HG02798 (cell line): ENCODE measurements at regions not wholly inside any gene's neighbourhood (a gene's known extent, or its start where the extent isn't known, plus 50 kb on each side); places are given as distances from the start of the nearest gene placed in this dataset.
"Not testable (repeated sequence)": the region's sequence is repeated elsewhere in the genome, so short reads cannot be mapped to it uniquely, and the experiment has no call there.

Experiments used
- ATAC-seq: cut with Tn5 transposase; IDR thresholded peaks from one replicate; pipeline ENCODE4 v1.9.1; 2021; ENCODE audit warnings: mild to moderate bottlenecking; ENCODE audit not compliant: unreplicated experiment, poor library complexity

- no peak for ATAC-seq
Measured at GRCh38 chr6:68240726-68241125, 394.4 kb upstream of the ADGRB3 start.

GRCh38 chr6:68239034-68239433 is 396.0 kb upstream of the ADGRB3 start:
- ATAC-seq, result no peak

- ATAC-seq, result peak; percentile 57
Measured at GRCh38 chr6:68238097-68238601, 396.9 kb upstream of the ADGRB3 start.

DNA sequence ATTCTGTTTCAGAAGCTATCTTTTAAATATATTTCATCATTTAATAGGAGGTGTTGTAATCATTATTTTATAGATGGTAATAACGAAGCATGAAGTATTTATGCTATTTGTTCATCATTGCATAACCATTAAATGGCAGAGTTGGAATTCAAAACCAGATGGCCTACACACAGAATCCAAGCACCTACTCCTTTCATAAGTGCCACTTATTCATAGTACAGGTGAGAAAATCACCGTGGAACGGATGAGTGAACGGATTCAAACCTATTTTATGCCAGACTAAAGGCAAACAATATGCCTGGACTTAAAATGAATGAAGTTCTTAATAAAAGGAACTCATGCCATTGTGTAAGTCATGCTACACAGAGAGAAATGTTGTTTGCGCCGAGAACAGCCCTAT is 397.9 kb upstream of the ADGRB3 start:
- no peak for ATAC-seq

GRCh38 chr6:68235326-68235784 is 399.7 kb upstream of the ADGRB3 start:
- ATAC-seq, result peak; percentile 47

DNA sequence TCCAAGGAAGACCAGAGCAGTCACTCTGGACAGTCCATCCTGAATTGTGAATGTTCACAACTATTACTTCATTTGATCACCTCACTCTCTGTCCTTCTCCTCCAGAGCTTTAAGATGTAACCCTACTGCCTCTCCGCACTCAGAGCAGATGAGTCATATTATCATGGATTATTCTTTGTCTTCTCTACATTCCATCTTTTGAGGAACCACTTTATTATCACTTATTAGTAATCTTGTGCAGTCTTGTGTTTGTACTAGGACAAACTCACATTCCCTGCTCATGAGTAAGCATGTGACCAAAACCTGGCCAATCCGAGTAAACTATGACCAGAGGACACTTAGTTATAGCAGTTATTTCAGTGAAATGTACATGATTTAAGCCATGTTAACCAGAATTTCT is 401.5 kb upstream of the ADGRB3 start:
- ATAC-seq, result no peak

GRCh38 chr6:68229566-68229965 is 405.5 kb upstream of the ADGRB3 start:
- ATAC-seq, result no peak

GRCh38 chr6:68226460-68226859 is 408.6 kb upstream of the ADGRB3 start:
- no peak for ATAC-seq

- ATAC-seq, result no peak
Measured at GRCh38 chr6:68225729-68226128, 409.4 kb upstream of the ADGRB3 start.

DNA sequence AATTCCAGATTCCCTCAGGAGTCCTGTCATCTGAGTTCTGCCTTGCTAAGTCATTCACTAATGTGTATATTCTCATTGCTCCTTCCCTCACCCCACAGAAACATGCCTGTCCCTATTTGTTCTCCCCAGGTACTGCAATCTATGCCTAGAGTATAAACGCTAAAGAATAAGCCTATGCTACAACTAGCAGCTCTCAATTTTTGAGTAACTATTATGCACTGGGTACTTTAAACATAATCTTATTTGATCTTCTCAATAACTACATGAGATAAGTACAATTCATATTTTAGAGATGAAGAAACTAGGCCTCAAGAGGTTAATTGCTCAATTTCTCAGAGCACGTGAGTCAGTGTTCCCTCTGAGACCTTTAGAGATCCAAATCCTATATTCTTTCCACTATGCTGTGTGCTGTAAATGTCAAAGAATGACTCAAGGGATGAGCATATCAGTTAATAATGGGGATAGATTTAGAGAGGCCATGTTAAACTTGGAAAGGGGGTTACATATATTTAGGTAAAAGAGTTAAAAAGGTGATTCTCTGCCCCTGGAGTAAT is 423.8 kb upstream of the ADGRB3 start:
- no peak for ATAC-seq

- ATAC-seq, result not testable (repeated sequence)
Measured at GRCh38 chr6:68207612-68208011, 427.5 kb upstream of the ADGRB3 start.

DNA sequence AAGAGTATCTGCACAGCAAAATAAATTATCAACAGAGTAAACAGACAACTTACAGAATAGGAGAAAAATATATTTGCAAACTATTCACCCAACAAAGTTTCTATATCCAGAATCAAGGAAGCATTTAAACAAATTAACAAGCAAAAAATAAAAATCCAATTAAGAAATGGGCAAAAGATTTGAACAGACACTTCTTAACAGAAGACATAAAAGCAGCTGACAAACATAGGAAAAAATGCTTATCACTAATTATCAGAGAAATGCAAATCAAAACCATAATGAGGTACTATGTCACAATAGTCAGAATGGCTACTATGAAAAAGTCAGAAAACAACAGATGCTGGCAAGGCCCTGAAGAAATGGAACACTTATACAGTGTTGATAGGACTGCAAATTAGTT is 434.2 kb upstream of the ADGRB3 start:
- ATAC-seq, result no peak

GRCh38 chr6:68197356-68197755 is 437.7 kb upstream of the ADGRB3 start:
- ATAC-seq, result no peak

- peak; percentile 76 for ATAC-seq
Measured at GRCh38 chr6:68196645-68197044, 438.4 kb upstream of the ADGRB3 start.

GRCh38 chr6:68195753-68196152 is 439.3 kb upstream of the ADGRB3 start:
- ATAC-seq, result not testable (repeated sequence)

GRCh38 chr6:68194846-68195478 is 440.1 kb upstream of the ADGRB3 start:
- no peak for ATAC-seq

GRCh38 chr6:68192988-68193387 is 442.1 kb upstream of the ADGRB3 start:
- ATAC-seq, result no peak

DNA sequence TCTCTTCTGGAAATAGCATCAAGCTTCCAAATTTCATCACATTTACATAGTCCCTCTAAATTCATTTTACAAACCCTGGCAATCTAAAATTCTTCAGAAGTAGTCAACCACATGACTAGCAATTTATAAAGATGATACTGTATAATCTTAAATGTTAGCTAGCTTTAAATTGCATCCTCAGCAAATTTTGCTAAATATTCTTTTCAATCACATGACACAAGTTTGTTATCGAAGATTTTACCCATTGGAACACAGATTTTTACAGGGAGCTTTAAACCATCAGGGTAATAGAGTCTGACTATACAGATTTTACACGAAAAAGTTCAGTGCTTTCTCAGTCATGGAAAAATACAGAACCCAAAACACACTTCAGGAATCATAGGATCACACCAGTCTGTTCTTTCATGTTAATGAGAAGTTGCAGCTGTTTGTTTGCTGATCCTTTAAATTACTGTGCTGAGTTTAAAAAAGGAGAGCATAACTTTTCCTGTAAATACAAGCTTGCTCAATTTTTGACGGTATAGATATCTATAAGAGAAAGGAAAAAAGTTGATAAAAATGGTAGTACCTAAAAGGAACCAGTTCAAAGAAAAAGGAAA is 445.8 kb upstream of the ADGRB3 start:
- ATAC-seq, result no peak

GRCh38 chr6:68186870-68187269 is 448.2 kb upstream of the ADGRB3 start:
- ATAC-seq, result no peak

GRCh38 chr6:68182386-68182785 is 452.7 kb upstream of the ADGRB3 start:
- no peak for ATAC-seq

- ATAC-seq, result not testable (repeated sequence)
Measured at GRCh38 chr6:68181027-68181426, 454.1 kb upstream of the ADGRB3 start.

GRCh38 chr6:68173616-68174015 is 461.5 kb upstream of the ADGRB3 start:
- ATAC-seq, result no peak
